DND-41 (cell line): ENCODE measurements at regions not wholly inside any gene's neighbourhood (a gene's known extent, or its start where the extent isn't known, plus 50 kb on each side); places are given as distances from the start of the nearest gene placed in this dataset.
A peak's percentile ranks its signal among the peaks of the same experiment; 100 is the strongest.

ENCODE experiments used
- ATAC-seq: fragments of 200-7000 bp; cut with Tn5 transposase; 3 replicates; pipeline ENCODE4 v1.9.1; 2021; ENCODE audit warnings: low read depth; ENCODE audit not compliant: insufficient read depth
- DNase-seq: peaks from one replicate; pipeline ENCODE4 v3.0.0-alpha.2; 2020
- H2AFZ ChIP-seq: 2 replicates; pipeline ENCODE4 v1.6.0; 2012; ENCODE audit warnings: low read depth, low read length
- H3K27ac ChIP-seq: 2 replicates; pipeline ENCODE4 v1.5.1; 2012; ENCODE audit warnings: low read length, inconsistent platforms
- H3K27me3 ChIP-seq: fragments of 200-600 bp; sonication (generic); 2 replicates; pipeline ENCODE4 v1.6.0; 2012; ENCODE audit warnings: low read length, mild to moderate bottlenecking, inconsistent platforms; ENCODE audit not compliant: insufficient read depth, poor library complexity
- H3K36me3 ChIP-seq: 2 replicates; pipeline ENCODE4 v1.5.1; 2012; ENCODE audit warnings: low read length, inconsistent platforms; ENCODE audit not compliant: insufficient read depth
- H3K4me1 ChIP-seq: 2 replicates; pipeline ENCODE4 v1.5.1; 2012; ENCODE audit warnings: mild to moderate bottlenecking, low read length; ENCODE audit not compliant: insufficient read depth
- H3K4me2 ChIP-seq: 2 replicates; pipeline ENCODE4 v1.6.0; 2012; ENCODE audit warnings: mild to moderate bottlenecking, moderate library complexity, low read length, inconsistent platforms; ENCODE audit not compliant: insufficient read depth
- H3K4me3 ChIP-seq, 2 experiments: fragments of 200-600 bp in 1 of 2; shearing (Covaris generic) in 1 of 2; 2 replicates each; pipeline ENCODE4 v1.5.1; 2012 to 2016; ENCODE audit warnings: inconsistent platforms in 2 of 2, low read length in 2 of 2, mild to moderate bottlenecking in 2 of 2, low read depth in 1 of 2, moderate library complexity in 1 of 2
- H3K79me2 ChIP-seq: 2 replicates; pipeline ENCODE4 v1.6.0; 2012; ENCODE audit warnings: low read length, inconsistent platforms; ENCODE audit not compliant: insufficient read depth
- H3K9ac ChIP-seq: 2 replicates; pipeline ENCODE4 v1.6.0; 2012; ENCODE audit warnings: low read depth, mild to moderate bottlenecking, inconsistent platforms, low read length, moderate library complexity
- H3K9me3 ChIP-seq: 2 replicates; pipeline ENCODE4 v1.5.1; 2012; ENCODE audit warnings: low read length, moderate library complexity, mild to moderate bottlenecking, inconsistent platforms; ENCODE audit not compliant: insufficient read depth, severe bottlenecking
- H4K20me1 ChIP-seq: 2 replicates; pipeline ENCODE4 v1.6.0; 2012; ENCODE audit warnings: low read length; ENCODE audit not compliant: insufficient read depth
- EZH2 ChIP-seq: IDR thresholded peaks from 3 replicates; pipeline ENCODE4 v1.6.1; 2012; ENCODE audit warnings: borderline replicate concordance, low read depth, mild to moderate bottlenecking, moderate library complexity, low read length, inconsistent platforms; ENCODE audit not compliant: severe bottlenecking
- TF ChIP-seq, protein P1 (sequence below): IDR thresholded peaks from 2 replicates; pipeline ENCODE4 v1.5.1; 2012; ENCODE audit warnings: borderline replicate concordance, low read length, moderate library complexity, mild to moderate bottlenecking; ENCODE audit not compliant: poor library complexity, severe bottlenecking; ENCODE audit errors: extremely low read depth

- no peaks in the 10 kb centered on the region for H3K9me3 ChIP-seq
- H3K27me3 ChIP-seq = no peaks in the 10 kb centered on the region
- H3K4me2 ChIP-seq = no peak overlapping the region
- ATAC-seq (peak; percentile 17; the same call in 1 of the 3 replicates), DNase-seq (no peak)
- H3K9ac ChIP-seq = no peak overlapping the region
- no peaks in the 10 kb centered on the region for H4K20me1 ChIP-seq
- TF ChIP-seq EZH2 = no peak
- TF ChIP-seq, protein P1, sequence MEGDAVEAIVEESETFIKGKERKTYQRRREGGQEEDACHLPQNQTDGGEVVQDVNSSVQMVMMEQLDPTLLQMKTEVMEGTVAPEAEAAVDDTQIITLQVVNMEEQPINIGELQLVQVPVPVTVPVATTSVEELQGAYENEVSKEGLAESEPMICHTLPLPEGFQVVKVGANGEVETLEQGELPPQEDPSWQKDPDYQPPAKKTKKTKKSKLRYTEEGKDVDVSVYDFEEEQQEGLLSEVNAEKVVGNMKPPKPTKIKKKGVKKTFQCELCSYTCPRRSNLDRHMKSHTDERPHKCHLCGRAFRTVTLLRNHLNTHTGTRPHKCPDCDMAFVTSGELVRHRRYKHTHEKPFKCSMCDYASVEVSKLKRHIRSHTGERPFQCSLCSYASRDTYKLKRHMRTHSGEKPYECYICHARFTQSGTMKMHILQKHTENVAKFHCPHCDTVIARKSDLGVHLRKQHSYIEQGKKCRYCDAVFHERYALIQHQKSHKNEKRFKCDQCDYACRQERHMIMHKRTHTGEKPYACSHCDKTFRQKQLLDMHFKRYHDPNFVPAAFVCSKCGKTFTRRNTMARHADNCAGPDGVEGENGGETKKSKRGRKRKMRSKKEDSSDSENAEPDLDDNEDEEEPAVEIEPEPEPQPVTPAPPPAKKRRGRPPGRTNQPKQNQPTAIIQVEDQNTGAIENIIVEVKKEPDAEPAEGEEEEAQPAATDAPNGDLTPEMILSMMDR = no peak
- H3K4me3 ChIP-seq = no peak overlapping the region
- no peak overlapping the region for H2AFZ ChIP-seq
- no peaks in the 10 kb centered on the region for H3K4me1 ChIP-seq
- no peaks in the 10 kb centered on the region for H3K79me2 ChIP-seq
- no peak overlapping the region for H3K27ac ChIP-seq
- H3K36me3 ChIP-seq = no peaks in the 10 kb centered on the region
Observed at GRCh38 chr2:160583813-160584537, 90.4 kb upstream of the RBMS1 start.

GRCh38 chr2:160584972-160585494, 91.4 kb upstream of the RBMS1 start:
- no peak for TF ChIP-seq EZH2
- TF ChIP-seq, protein P1 = no peak
- H2AFZ ChIP-seq = no peak overlapping the region
- H4K20me1 ChIP-seq = no peaks in the 10 kb centered on the region
- no peaks in the 10 kb centered on the region for H3K4me1 ChIP-seq
- H3K36me3 ChIP-seq = no peaks in the 10 kb centered on the region
- no peak overlapping the region for H3K4me3 ChIP-seq
- DNase-seq = no peak
- ATAC-seq = no peak
- H3K27ac ChIP-seq = no peak overlapping the region
- H3K9me3 ChIP-seq = no peaks in the 10 kb centered on the region
- H3K79me2 ChIP-seq = no peaks in the 10 kb centered on the region
- H3K27me3 ChIP-seq = no peaks in the 10 kb centered on the region
- H3K4me2 ChIP-seq = no peak overlapping the region
- no peak overlapping the region for H3K9ac ChIP-seq

DNA sequence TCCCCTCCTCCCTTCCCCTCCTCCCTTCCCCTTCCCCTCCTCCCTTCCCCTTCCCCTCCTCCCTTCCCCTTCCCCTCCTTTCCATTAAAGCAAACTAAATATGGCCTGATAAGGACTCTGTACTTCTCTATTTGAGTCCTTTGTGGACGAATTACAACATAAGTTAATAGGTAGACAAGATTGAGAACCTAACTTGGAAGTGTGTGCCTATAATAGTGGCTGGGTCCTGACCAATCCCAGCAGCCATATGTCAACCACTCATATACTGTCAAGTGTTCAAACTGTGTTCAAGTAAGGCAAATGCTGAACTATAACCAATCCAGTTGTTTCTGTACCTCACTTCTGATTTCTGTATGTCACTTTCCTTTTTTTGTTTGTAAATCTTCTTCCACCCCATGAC, 97.1 kb upstream of the RBMS1 start:
- Histone ChIP-seq H3K9ac (no peak overlapping the region), H3K4me3 (no peak overlapping the region), H3K9me3 (no peaks in the 10 kb centered on the region), H3K36me3 (no peaks in the 10 kb centered on the region), H3K27ac (no peak overlapping the region), H3K4me1 (no peaks in the 10 kb centered on the region), H2AFZ (no peak overlapping the region), H4K20me1 (no peaks in the 10 kb centered on the region), H3K27me3 (no peaks in the 10 kb centered on the region), H3K4me2 (no peak overlapping the region), H3K79me2 (no peaks in the 10 kb centered on the region)
- DNase-seq (no peak), ATAC-seq (no peak)
- no peak for TF ChIP-seq EZH2
- TF ChIP-seq, protein P1 = no peak
